ENCODE measurements at regions not wholly inside any gene's neighbourhood (a gene's known extent, or its start where the extent isn't known, plus 50 kb on each side); places are given as distances from the start of the nearest gene placed in this dataset.
"Not testable (repeated sequence)": the region's sequence is repeated elsewhere in the genome, so short reads cannot be mapped to it uniquely, and the experiment has no call there.

GRCh38 chr9:27836661-27837401, 263.6 kb upstream of the C9orf72 start:
- no peaks in the 10 kb centered on the region for H3K36me3 Mint-ChIP-seq (ENCODE audit: low read depth)
- intact Hi-C loops (cut with micrococcal nuclease) = no loop called here
- H3K27me3 Mint-ChIP-seq = peaks cover 10% of the 10 kb centered on the region
- TF ChIP-seq CTCF (IDR thresholded peaks at IDR 0.05) = no peak
- ATAC-seq = no peak
- DNase-seq = no peak
- no peaks in the 10 kb centered on the region for H3K4me1 Mint-ChIP-seq (ENCODE audit: low read depth)
- CTCF ChIA-PET = no interaction called here
- H3K9me3 Mint-ChIP-seq = peaks cover 2% of the 10 kb centered on the region
- H3K27ac Mint-ChIP-seq = no peak overlapping the region
- no peak overlapping the region for H3K4me3 Mint-ChIP-seq
- POLR2A ChIA-PET = interaction anchor here (0.6 kb wide), 1 partner anchor 75 kb away, joined by 3 read pairs; no protein-coding TSS in a partner anchor

GRCh38 chr9:27838876-27839275, 265.6 kb upstream of the C9orf72 start:
- no peak for TF ChIP-seq CTCF (IDR thresholded peaks at IDR 0.05)
- no peak overlapping the region for H3K27ac Mint-ChIP-seq
- ATAC-seq (no peak), DNase-seq (no peak)
- POLR2A ChIA-PET = no interaction called here
- no peaks in the 10 kb centered on the region for H3K4me1 Mint-ChIP-seq (ENCODE audit: low read depth)
- CTCF ChIA-PET = no interaction called here
- H3K9me3 Mint-ChIP-seq = no peaks in the 10 kb centered on the region
- H3K4me3 Mint-ChIP-seq = no peak overlapping the region
- no peaks in the 10 kb centered on the region for H3K36me3 Mint-ChIP-seq (ENCODE audit: low read depth)
- intact Hi-C loops (cut with micrococcal nuclease) = no loop called here
- peaks cover 10% of the 10 kb centered on the region for H3K27me3 Mint-ChIP-seq

GRCh38 chr9:27839767-27840166, 266.5 kb upstream of the C9orf72 start:
- H3K4me1 Mint-ChIP-seq (ENCODE audit: low read depth); H3K4me3 Mint-ChIP-seq; intact Hi-C loops (cut with micrococcal nuclease); POLR2A ChIA-PET; H3K27ac Mint-ChIP-seq; DNase-seq; H3K36me3 Mint-ChIP-seq (ENCODE audit: low read depth); H3K9me3 Mint-ChIP-seq; CTCF ChIA-PET; ATAC-seq: not testable (repeated sequence)
- peaks cover 10% of the 10 kb centered on the region for H3K27me3 Mint-ChIP-seq

GRCh38 chr9:27844797-27845196, 271.5 kb upstream of the C9orf72 start:
- Mint-ChIP-seq H3K4me1 (ENCODE audit: low read depth) (no peaks in the 10 kb centered on the region), H3K36me3 (ENCODE audit: low read depth) (no peaks in the 10 kb centered on the region), H3K27me3 (peaks cover 6% of the 10 kb centered on the region), H3K9me3 (peaks cover 2% of the 10 kb centered on the region), H3K27ac (no peak overlapping the region), H3K4me3 (no peak overlapping the region)
- DNase-seq (no peak), ATAC-seq (no peak)
- CTCF ChIA-PET = no interaction called here
- TF ChIP-seq CTCF (IDR thresholded peaks at IDR 0.05) = no peak
- POLR2A ChIA-PET = no interaction called here
- intact Hi-C loops (cut with micrococcal nuclease) = no loop called here

- no peaks in the 10 kb centered on the region for H3K4me1 Mint-ChIP-seq (ENCODE audit: low read depth)
- no peak for DNase-seq
- no peak for TF ChIP-seq CTCF (IDR thresholded peaks at IDR 0.05)
- H3K36me3 Mint-ChIP-seq (ENCODE audit: low read depth) = no peaks in the 10 kb centered on the region
- POLR2A ChIA-PET = no interaction called here
- H3K27ac Mint-ChIP-seq = no peak overlapping the region
- no peak overlapping the region for H3K4me3 Mint-ChIP-seq
- ATAC-seq = no peak
- intact Hi-C loops (cut with micrococcal nuclease) = no loop called here
- H3K9me3 Mint-ChIP-seq = peaks cover 2% of the 10 kb centered on the region
- CTCF ChIA-PET = no interaction called here
- H3K27me3 Mint-ChIP-seq = peaks cover 6% of the 10 kb centered on the region
These were observed 274.1 kb upstream of the C9orf72 start for GRCh38 chr9:27847380-27847779.
